Upper lobe of left lung (tissue), 6 donors: ENCODE measurements at regions not wholly inside any gene's neighbourhood (a gene's known extent, or its start where the extent isn't known, plus 50 kb on each side); places are given as distances from the start of the nearest gene placed in this dataset.

ENCODE experiments used
- ATAC-seq, 2 donors: fragments of 200-7000 bp; cut with Tn5 transposase; one replicate each; pipeline ENCODE4 v1.9.1; 2022; ENCODE audit warnings: mild to moderate bottlenecking in 2 of 2, moderate library complexity in 2 of 2; ENCODE audit not compliant: low FRiP score in 2 of 2
- DNase-seq, 2 donors: peaks; one replicate each; pipeline ENCODE4 v3.0.0-alpha.2; 2019 to 2020
- H3K27ac ChIP-seq, 4 donors: fragments of 200-600 bp; sonication (generic); one replicate each; pipeline ENCODE4 v1.5.1; 2016 to 2019
- H3K27me3 ChIP-seq, 4 donors: fragments of 200-600 bp; sonication (generic); one replicate each; pipeline ENCODE4 v1.5.1; 2017 to 2019
- H3K36me3 ChIP-seq, 4 donors: fragments of 200-600 bp; sonication (generic); one replicate each; pipeline ENCODE4 v1.5.1; 2016 to 2019
- H3K4me1 ChIP-seq, 4 donors: fragments of 200-600 bp; sonication (generic); one replicate each; pipeline ENCODE4 v1.5.1; 2018 to 2019
- H3K4me3 ChIP-seq, 4 donors: fragments of 200-600 bp; sonication (generic); one replicate each; pipeline ENCODE4 v1.5.1; 2017 to 2019; ENCODE audit warnings: mild to moderate bottlenecking in 2 of 4, moderate library complexity in 1 of 4
- H3K9me3 ChIP-seq, 4 donors: fragments of 200-600 bp; sonication (generic); one replicate each; pipeline ENCODE4 v1.5.1; 2018 to 2019
- CTCF ChIP-seq, 6 experiments: fragments of 450-650 bp in 4 of 6; fragments of 200-600 bp in 2 of 6; sonication (generic) in 2 of 6; IDR thresholded peaks; one replicate each; pipeline ENCODE4 v1.5.1; 2016 to 2019; ENCODE audit warnings: antibody characterized with exemption in 6 of 6
- EP300 ChIP-seq, 4 donors: sonication (generic); formaldehyde crosslinking; IDR thresholded peaks; one replicate each; pipeline ENCODE4 v1.5.1; 2017; ENCODE audit warnings: antibody characterized with exemption in 4 of 4, control low read depth in 2 of 4
- POLR2A ChIP-seq, 4 donors: fragments of 450-650 bp; IDR thresholded peaks; one replicate each; pipeline ENCODE4 v1.5.1; 2016 to 2017; ENCODE audit warnings: antibody characterized with exemption in 4 of 4, mild to moderate bottlenecking in 2 of 4
- POLR2AphosphoS5 ChIP-seq, 2 donors: sonication (generic); formaldehyde crosslinking; IDR thresholded peaks; one replicate each; pipeline ENCODE4 v1.5.1; 2017; ENCODE audit warnings: antibody characterized with exemption in 2 of 2
- WGBS, 2 donors: methylation state at CpG; one replicate each; pipeline ENCODE4 v1.1.5; 2017 to 2018; 5-methylcytosine and 5-hydroxymethylcytosine counted together
- donor health status: DM: no; HTN: no; CAD: no; lungs with moderate emphysema.
- donor health status: DM: no; HTN: yes; CAD: no; lungs with severe emphysema.

- no peak overlapping the region for H3K27ac ChIP-seq
- 96 to 100% methylated on average over 1 of the region's 1 CpG for WGBS, 2 donors
- TF ChIP-seq POLR2AphosphoS5 (IDR thresholded peaks at IDR 0.05) = no peak
- no peak for TF ChIP-seq EP300 (IDR thresholded peaks at IDR 0.05)
- TF ChIP-seq POLR2A (IDR thresholded peaks at IDR 0.05) = no peak
- TF ChIP-seq CTCF (IDR thresholded peaks at IDR 0.05) = no peak
- no peak for ATAC-seq
- H3K4me1 ChIP-seq = no peaks in the 10 kb centered on the region
- H3K9me3 ChIP-seq = no peaks in the 10 kb centered on the region
- H3K27me3 ChIP-seq = no peaks in the 10 kb centered on the region
- no peak overlapping the region for H3K4me3 ChIP-seq
- H3K36me3 ChIP-seq = no peaks in the 10 kb centered on the region
- DNase-seq = no peak
Observed at GRCh38 chr3:165343185-165343584, 147.0 kb upstream of the SLITRK3 start.

GRCh38 chr3:165339753-165340152 lies 143.6 kb upstream of the SLITRK3 start:
- ATAC-seq = no peak
- no peak for DNase-seq
- Histone ChIP-seq H3K4me3 (no peak overlapping the region), H3K36me3 (no peaks in the 10 kb centered on the region), H3K9me3 (no peaks in the 10 kb centered on the region), H3K27me3 (no peaks in the 10 kb centered on the region), H3K4me1 (no peaks in the 10 kb centered on the region), H3K27ac (no peak overlapping the region)
- TF ChIP-seq POLR2A (IDR thresholded peaks at IDR 0.05) (no peak), CTCF (IDR thresholded peaks at IDR 0.05) (no peak), POLR2AphosphoS5 (IDR thresholded peaks at IDR 0.05) (no peak), EP300 (IDR thresholded peaks at IDR 0.05) (no peak)
- 69 to 71% methylated on average over 1 of the region's 1 CpG for WGBS, 2 donors

GRCh38 chr3:165336786-165337185 lies 140.6 kb upstream of the SLITRK3 start:
- ATAC-seq (no peak), DNase-seq (no peak)
- no peaks in the 10 kb centered on the region for H3K9me3 ChIP-seq
- H3K27ac ChIP-seq = no peak overlapping the region
- no peaks in the 10 kb centered on the region for H3K4me1 ChIP-seq
- no peak for TF ChIP-seq POLR2AphosphoS5 (IDR thresholded peaks at IDR 0.05)
- TF ChIP-seq CTCF (IDR thresholded peaks at IDR 0.05) = no peak
- no peak for TF ChIP-seq EP300 (IDR thresholded peaks at IDR 0.05)
- TF ChIP-seq POLR2A (IDR thresholded peaks at IDR 0.05) = no peak
- H3K36me3 ChIP-seq = no peaks in the 10 kb centered on the region
- H3K27me3 ChIP-seq = no peaks in the 10 kb centered on the region
- H3K4me3 ChIP-seq = no peak overlapping the region
- WGBS, 2 donors = 25 to 47% methylated on average over 1 of the region's 1 CpG
